ENCODE measurements at regions not wholly inside any gene's neighbourhood (a gene's known extent, or its start where the extent isn't known, plus 50 kb on each side); places are given as distances from the start of the nearest gene placed in this dataset.

GRCh38 chr3:170689296-170689829 is 103.5 kb upstream of the SLC7A14 start:
- H4K8ac ChIP-seq (ENCODE audit: extremely low read depth, insufficient read depth, low read length): no peak overlapping the region
- POLR2A ChIA-PET (ENCODE audit: partially characterized antibody): interaction anchor here (0.6 kb wide), 1 partner anchor 577 kb away, joined by 3 read pairs; no protein-coding TSS in a partner anchor

More at GRCh38 chr3:170689296-170689829, 103.5 kb upstream of the SLC7A14 start:
- Histone ChIP-seq H3K27me3 (replicated peaks in 1 of 4; ENCODE audit: control insufficient read depth in 3 of 4, extremely low read depth in 1 of 4, insufficient read depth in 3 of 4, low read length in 3 of 4) (no peaks in the 10 kb centered on the region), H2BK12ac (ENCODE audit: low read depth, low read length) (no peak overlapping the region), H3K4me1 (replicated peaks in 1 of 4; ENCODE audit: control insufficient read depth in 3 of 4, insufficient read depth in 4 of 4, low read length in 3 of 4) (peaks cover 3 to 7% (median 4%) of the 10 kb centered on the region in 4 experiments; a peak in 4 of 7 replicates), H2BK5ac (ENCODE audit: low read depth, low read length) (peak overlapping the region; percentile 91; the same call in 1 of the 2 replicates), H4K20me1 (replicated peaks in 1 of 2; ENCODE audit: control insufficient read depth in 1 of 2, insufficient read depth in 2 of 2, low read length in 2 of 2) (no peaks in the 10 kb centered on the region), H3K14ac (ENCODE audit: insufficient read length) (no peak overlapping the region), H3K4me2 (ENCODE audit: insufficient read depth in 1 of 2, low read depth in 2 of 2, low read length in 2 of 2) (no peak overlapping the region; a peak in 1 of 4 replicates), H2BK20ac (ENCODE audit: low read length) (peak overlapping the region; percentile 66; the same call in 1 of the 2 replicates), H3K9ac (replicated peaks in 1 of 4; ENCODE audit: extremely low read depth in 1 of 4, low read depth in 3 of 4, low read length in 3 of 4) (no peak overlapping the region), H3K27ac (ENCODE audit: low read depth, low read length) (no peak overlapping the region), H3K79me1 (ENCODE audit: low read depth, low read length) (no peaks in the 10 kb centered on the region), H3K23me2 (ENCODE audit: low read depth, low read length) (no peaks in the 10 kb centered on the region), H2AK5ac (ENCODE audit: low read depth, low read length) (peak overlapping the region; percentile 15; the same call in 1 of the 2 replicates), H3K79me2 (ENCODE audit: control insufficient read depth in 1 of 2, insufficient read depth in 2 of 2, low read length in 2 of 2) (no peaks in the 10 kb centered on the region), H2BK120ac (replicated peaks; ENCODE audit: low read depth, low read length) (no peak overlapping the region), H4K91ac (replicated peaks; ENCODE audit: insufficient read length, low read length) (peak overlapping the region; percentile 81), H3K4ac (replicated peaks; ENCODE audit: insufficient read length, low read depth, low read length) (no peak overlapping the region), H2AFZ (ENCODE audit: low read length) (no peak overlapping the region), H3K9me3 (ENCODE audit: insufficient read depth in 2 of 2, low read depth in 1 of 2, low read length in 1 of 2) (peaks cover 2 to 3% of the 10 kb centered on the region in 2 experiments; a peak in 1 of 4 replicates), H3K4me3 (ENCODE audit: extremely low read depth in 1 of 4, insufficient read depth in 2 of 4, low read depth in 3 of 4, low read length in 4 of 4) (no peak overlapping the region), H4K5ac (ENCODE audit: insufficient read length, low read depth, low read length) (no peak overlapping the region), H3K56ac (replicated peaks; ENCODE audit: insufficient read length, low read depth, low read length) (no peak overlapping the region), H3K23ac (ENCODE audit: insufficient read length) (no peak overlapping the region), H3K36me3 (ENCODE audit: control insufficient read depth in 2 of 4, insufficient read depth in 4 of 4, low read length in 3 of 4) (no peaks in the 10 kb centered on the region), H3K18ac (ENCODE audit: extremely low read depth, low read length) (no peak overlapping the region), H2BK15ac (ENCODE audit: low read length) (no peak overlapping the region)
- TF ChIP-seq TEAD4 (IDR thresholded peaks at IDR 0.05; ENCODE audit: low read depth, low read length): 0 out of 2 replicates have a peak, but pooled peaks have one; percentile 22
- TF ChIP-seq JUND (IDR thresholded peaks at IDR 0.05; ENCODE audit: low read length): peak; percentile 65; the same call in 1 of the 2 replicates
- TF ChIP-seq BCL11A (IDR thresholded peaks at IDR 0.05; ENCODE audit: low read depth in 2 of 2, low read length in 2 of 2): no peak
- TF ChIP-seq HDAC6 (IDR thresholded peaks at IDR 0.05; ENCODE audit: low read depth, low read length): no peak
- DNase-seq (ENCODE audit: low read depth in 1 of 2, low spot score in 2 of 2) (peak; percentile 51 to 65), FAIRE-seq (no peak)
- 86% methylated on average over 4 of the region's 4 CpGs; no CpG with 5 or more reads in 1 of the 2 experiments for WGBS, 2 experiments (ENCODE audit: extremely low coverage in 1 of 2, insufficient coverage in 1 of 2, insufficient read length in 1 of 2, insufficient replicate concordance in 2 of 2, low coverage in 1 of 2, low lambda C conversion rate in 2 of 2, missing lambda C conversion rate in 1 of 2)
- CTCF ChIA-PET (ENCODE audit: partially characterized antibody): interaction anchor here (0.7 to 5.5 kb wide), 14 partner anchors 9 to 748 kb away, joined by 3 to 33 read pairs (median 5); no protein-coding TSS in a partner anchor
